Mesenchymal stem cell (in vitro differentiated cells and primary cell): ENCODE measurements at regions not wholly inside any gene's neighbourhood (a gene's known extent, or its start where the extent isn't known, plus 50 kb on each side); places are given as distances from the start of the nearest gene placed in this dataset.

ENCODE experiments used
- DNase-seq: peaks from one replicate; pipeline ENCODE4 v3.0.0-alpha.2; 2013
- H2AFZ ChIP-seq: one replicate; pipeline ENCODE4 v1.6.1; 2013; ENCODE audit warnings: low read depth, mild to moderate bottlenecking, control low read depth, inconsistent platforms, low read length, moderate library complexity
- H2AK5ac ChIP-seq: 2 replicates; pipeline ENCODE4 v1.6.1; 2013; ENCODE audit warnings: low read length, moderate library complexity, mild to moderate bottlenecking, inconsistent platforms; ENCODE audit not compliant: severe bottlenecking
- H2BK120ac ChIP-seq: one replicate; pipeline ENCODE4 v1.6.1; 2013; ENCODE audit warnings: low read depth, mild to moderate bottlenecking, inconsistent platforms, low read length, moderate library complexity
- H2BK12ac ChIP-seq, 2 experiments: one replicate each; pipeline ENCODE4 v1.6.1; 2013; ENCODE audit warnings: inconsistent platforms in 2 of 2, low read length in 2 of 2, mild to moderate bottlenecking in 2 of 2, moderate library complexity in 2 of 2, control low read depth in 1 of 2
- H2BK15ac ChIP-seq: one replicate; pipeline ENCODE4 v1.6.1; 2013; ENCODE audit warnings: mild to moderate bottlenecking, low read depth, inconsistent platforms; ENCODE audit not compliant: poor library complexity, severe bottlenecking
- H2BK5ac ChIP-seq: 2 replicates; pipeline ENCODE4 v1.6.1; 2013; ENCODE audit warnings: low read depth, mild to moderate bottlenecking, low read length, control low read depth, inconsistent platforms; ENCODE audit not compliant: poor library complexity, severe bottlenecking
- H3K14ac ChIP-seq, 2 experiments: one replicate each; pipeline ENCODE4 v1.6.1; 2013; ENCODE audit warnings: inconsistent platforms in 2 of 2, low read length in 2 of 2, control low read depth in 1 of 2, mild to moderate bottlenecking in 1 of 2, moderate library complexity in 1 of 2
- H3K18ac ChIP-seq, 2 experiments: one replicate each; pipeline ENCODE4 v1.6.1; 2013; ENCODE audit warnings: inconsistent platforms in 2 of 2, low read length in 2 of 2, control low read depth in 1 of 2, low read depth in 1 of 2, mild to moderate bottlenecking in 1 of 2
- H3K23ac ChIP-seq, 2 experiments: one replicate each; pipeline ENCODE4 v1.6.1; 2013; ENCODE audit warnings: inconsistent platforms in 2 of 2, low read length in 2 of 2, mild to moderate bottlenecking in 2 of 2, moderate library complexity in 2 of 2, control low read depth in 1 of 2
- H3K27ac ChIP-seq: 2 replicates; pipeline ENCODE4 v1.5.1; 2013; ENCODE audit warnings: mild to moderate bottlenecking, moderate library complexity, low read length, control low read depth, inconsistent platforms; ENCODE audit not compliant: poor library complexity, severe bottlenecking
- H3K27me3 ChIP-seq, 2 experiments: 2 replicates each; pipeline versions ENCODE4 v1.6.1 to v1.7.0; 2013; ENCODE audit warnings: low read length in 2 of 2, mild to moderate bottlenecking in 2 of 2, moderate library complexity in 2 of 2, control low read depth in 1 of 2, inconsistent platforms in 1 of 2; ENCODE audit not compliant: control insufficient read depth in 1 of 2, insufficient read depth in 1 of 2
- H3K36me3 ChIP-seq, 2 experiments: 2 replicates each; pipeline versions ENCODE4 v1.6.1 to v1.7.0; 2013; ENCODE audit warnings: low read length in 2 of 2, control low read depth in 1 of 2, inconsistent platforms in 1 of 2, low read depth in 1 of 2, mild to moderate bottlenecking in 1 of 2; ENCODE audit not compliant: insufficient read depth in 2 of 2, control insufficient read depth in 1 of 2
- H3K4ac ChIP-seq, 2 experiments: one replicate each; pipeline ENCODE4 v1.6.1; 2013; ENCODE audit warnings: inconsistent platforms in 2 of 2, low read length in 2 of 2, mild to moderate bottlenecking in 2 of 2, moderate library complexity in 2 of 2, control low read depth in 1 of 2, low read depth in 1 of 2
- H3K4me1 ChIP-seq: 2 replicates; pipeline ENCODE4 v1.6.1; 2013; ENCODE audit warnings: low read depth, low read length, control low read depth; ENCODE audit not compliant: control insufficient read depth, insufficient read depth
- H3K4me2 ChIP-seq: 2 replicates; pipeline ENCODE4 v1.6.1; 2013; ENCODE audit warnings: low read length, mild to moderate bottlenecking, inconsistent platforms; ENCODE audit not compliant: poor library complexity, severe bottlenecking
- H3K4me3 ChIP-seq, 2 experiments: 2 replicates each; pipeline versions ENCODE4 v1.5.1 to v1.7.0; 2013; ENCODE audit warnings: low read length in 2 of 2, mild to moderate bottlenecking in 2 of 2, control low read depth in 1 of 2, low read depth in 1 of 2; ENCODE audit not compliant: insufficient read depth in 1 of 2
- H3K79me1 ChIP-seq: replicated peaks from 2 replicates; pipeline ENCODE4 v1.6.1; 2013; ENCODE audit warnings: mild to moderate bottlenecking, control low read depth, low read length, inconsistent platforms; ENCODE audit not compliant: poor library complexity, severe bottlenecking
- H3K9ac ChIP-seq: 2 replicates; pipeline ENCODE4 v1.7.0; 2013; ENCODE audit warnings: mild to moderate bottlenecking, low read length, moderate library complexity
- H3K9me3 ChIP-seq: 2 replicates; pipeline ENCODE4 v1.7.0; 2013; ENCODE audit warnings: mild to moderate bottlenecking, low read length; ENCODE audit not compliant: control insufficient read depth
- H4K8ac ChIP-seq: one replicate; pipeline ENCODE4 v1.6.1; 2013; ENCODE audit warnings: inconsistent platforms, mild to moderate bottlenecking, low read length, moderate library complexity
- H4K91ac ChIP-seq: one replicate; pipeline ENCODE4 v1.6.1; 2013; ENCODE audit warnings: mild to moderate bottlenecking, low read length, inconsistent platforms
- WGBS: methylation state at CpG from one replicate; pipeline ENCODE4 v1.1.7; 2013; ENCODE audit warnings: mixed read lengths; 5-methylcytosine and 5-hydroxymethylcytosine counted together

DNA sequence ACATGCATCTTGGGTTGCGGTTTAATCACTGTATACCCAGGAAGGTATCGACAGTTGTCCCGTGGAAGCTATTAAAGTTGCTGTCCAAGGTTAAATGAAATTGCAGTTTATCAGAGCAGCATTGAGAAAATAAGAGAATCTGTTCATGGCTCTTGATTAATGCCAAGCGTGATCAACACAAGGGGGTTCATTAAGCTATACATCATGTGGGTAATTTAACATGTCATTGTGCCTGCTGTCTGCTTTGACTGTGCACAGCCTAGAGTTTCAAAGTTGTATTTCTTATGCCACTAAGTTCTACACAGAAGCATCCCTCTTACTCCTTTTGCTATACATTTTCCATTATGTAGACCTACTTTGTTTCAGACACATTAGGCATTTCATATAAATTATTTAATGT, 74.8 kb upstream of the SP8 start:
- H3K4me1 ChIP-seq, result no peaks in the 10 kb centered on the region
- no peaks in the 10 kb centered on the region for H3K9me3 ChIP-seq
- H2AFZ ChIP-seq, result no peak overlapping the region
- H3K36me3 ChIP-seq, result no peaks in the 10 kb centered on the region
- H3K14ac ChIP-seq, result no peak overlapping the region
- H2BK12ac ChIP-seq, result no peak overlapping the region
- H2BK120ac ChIP-seq, result no peak overlapping the region
- H3K4me2 ChIP-seq, result no peak overlapping the region
- no peak overlapping the region for H4K91ac ChIP-seq
- H3K27me3 ChIP-seq, result no peaks in the 10 kb centered on the region
- H2AK5ac ChIP-seq, result no peak overlapping the region
- no peak overlapping the region for H2BK5ac ChIP-seq
- no peak overlapping the region for H3K27ac ChIP-seq
- no peak overlapping the region for H4K8ac ChIP-seq
- H2BK15ac ChIP-seq, result no peak overlapping the region
- H3K9ac ChIP-seq, result no peak overlapping the region
- no peak overlapping the region for H3K4me3 ChIP-seq
- no peak overlapping the region for H3K23ac ChIP-seq
- H3K18ac ChIP-seq, result no peak overlapping the region
- no peak overlapping the region for H3K4ac ChIP-seq
- 90% methylated on average over 4 of the region's 4 CpGs for WGBS
- no peaks in the 10 kb centered on the region for H3K79me1 ChIP-seq
- no peak for DNase-seq

DNA sequence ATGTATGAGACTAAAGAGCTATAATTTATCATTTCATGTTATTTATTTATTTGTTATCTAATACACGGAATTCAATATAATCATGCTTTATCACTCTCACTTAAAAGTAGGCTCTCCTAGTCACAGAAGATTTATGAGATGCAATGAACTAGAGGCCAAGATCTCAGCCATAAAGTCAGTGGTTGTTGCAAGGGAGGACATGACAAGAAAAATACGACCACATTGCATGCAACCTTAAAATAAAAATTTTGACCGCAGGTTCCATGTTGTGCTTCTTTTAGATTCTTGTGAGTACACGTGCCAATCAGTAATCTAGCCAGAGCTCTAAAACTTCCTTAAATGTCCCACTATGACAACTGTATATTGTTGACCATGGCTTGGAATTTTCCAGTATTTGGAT, 75.9 kb upstream of the SP8 start:
- H3K14ac ChIP-seq, result no peak overlapping the region
- no peak overlapping the region for H2BK12ac ChIP-seq
- no peak overlapping the region for H3K27ac ChIP-seq
- H4K8ac ChIP-seq, result no peak overlapping the region
- no peaks in the 10 kb centered on the region for H3K4me1 ChIP-seq
- H2BK15ac ChIP-seq, result no peak overlapping the region
- no peak overlapping the region for H3K4me2 ChIP-seq
- no peaks in the 10 kb centered on the region for H3K27me3 ChIP-seq
- H2BK120ac ChIP-seq, result no peak overlapping the region
- no peak overlapping the region for H3K4me3 ChIP-seq
- 60% methylated on average over 1 of the region's 4 CpGs for WGBS
- no peaks in the 10 kb centered on the region for H3K9me3 ChIP-seq
- no peaks in the 10 kb centered on the region for H3K36me3 ChIP-seq
- no peak overlapping the region for H2AK5ac ChIP-seq
- peak; percentile 58 for DNase-seq
- no peak overlapping the region for H3K18ac ChIP-seq
- no peak overlapping the region for H3K4ac ChIP-seq
- H3K23ac ChIP-seq, result no peak overlapping the region
- H2BK5ac ChIP-seq, result no peak overlapping the region
- H3K9ac ChIP-seq, result no peak overlapping the region
- no peak overlapping the region for H2AFZ ChIP-seq
- no peak overlapping the region for H4K91ac ChIP-seq
- H3K79me1 ChIP-seq, result no peaks in the 10 kb centered on the region

DNA sequence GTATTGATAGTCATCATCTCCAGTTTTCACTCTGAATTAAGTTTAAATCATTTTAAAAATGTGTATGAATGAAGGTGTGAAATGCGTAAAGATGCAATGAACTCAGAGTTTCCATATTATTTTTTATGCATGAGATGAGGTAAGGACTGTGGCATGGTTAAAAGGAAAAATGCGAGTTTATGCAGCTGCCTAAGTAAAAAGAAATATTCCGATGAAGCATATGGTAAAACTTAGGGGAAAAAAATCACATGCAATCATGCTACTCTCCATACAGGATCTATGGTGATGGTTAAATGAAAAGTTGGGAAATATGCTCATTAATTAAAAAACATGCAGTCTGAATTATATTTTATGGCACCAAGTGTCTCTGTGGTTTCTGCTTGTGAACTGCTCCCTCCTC, 77.5 kb upstream of the SP8 start:
- no peaks in the 10 kb centered on the region for H3K4me1 ChIP-seq
- no peak overlapping the region for H3K23ac ChIP-seq
- H2BK15ac ChIP-seq, result no peak overlapping the region
- no peak overlapping the region for H4K8ac ChIP-seq
- no peaks in the 10 kb centered on the region for H3K79me1 ChIP-seq
- H3K18ac ChIP-seq, result no peak overlapping the region
- no peaks in the 10 kb centered on the region for H3K27me3 ChIP-seq
- H3K27ac ChIP-seq, result no peak overlapping the region
- DNase-seq, result no peak
- H3K4me3 ChIP-seq, result no peak overlapping the region
- WGBS, result 98% methylated on average over 2 of the region's 3 CpGs
- H3K4ac ChIP-seq, result no peak overlapping the region
- H2BK5ac ChIP-seq, result no peak overlapping the region
- H3K14ac ChIP-seq, result no peak overlapping the region
- no peak overlapping the region for H2AFZ ChIP-seq
- H2BK120ac ChIP-seq, result no peak overlapping the region
- H3K4me2 ChIP-seq, result no peak overlapping the region
- no peaks in the 10 kb centered on the region for H3K9me3 ChIP-seq
- no peak overlapping the region for H2BK12ac ChIP-seq
- no peak overlapping the region for H4K91ac ChIP-seq
- H2AK5ac ChIP-seq, result no peak overlapping the region
- no peaks in the 10 kb centered on the region for H3K36me3 ChIP-seq
- H3K9ac ChIP-seq, result no peak overlapping the region

DNA sequence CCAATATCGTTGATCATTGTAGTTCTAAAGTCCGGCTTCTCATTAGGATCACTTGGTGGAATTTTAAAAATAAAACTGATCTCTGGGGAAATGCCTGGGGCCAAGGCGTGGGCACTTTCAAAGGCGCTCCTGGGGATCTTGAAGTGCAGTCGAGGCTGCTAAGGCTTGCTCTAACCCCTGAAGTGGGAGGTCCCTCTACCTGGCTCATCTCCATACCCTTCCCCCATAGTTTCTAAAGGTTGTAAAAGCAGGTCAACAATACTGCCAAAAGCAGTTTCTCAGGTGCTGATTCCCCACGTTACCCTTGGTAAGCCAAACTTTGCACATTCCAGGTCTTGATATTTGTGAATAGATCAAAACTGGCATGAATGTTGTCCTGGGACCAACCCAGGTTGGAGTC, 79.0 kb upstream of the SP8 start:
- H3K4me2 ChIP-seq, result no peak overlapping the region
- no peak overlapping the region for H3K14ac ChIP-seq

More for the DNA sequence above, 79.0 kb upstream of the SP8 start:
- Histone ChIP-seq H3K79me1 (no peaks in the 10 kb centered on the region), H3K4me3 (no peak overlapping the region), H2AFZ (no peak overlapping the region), H3K9ac (no peak overlapping the region), H3K27ac (no peak overlapping the region), H2BK15ac (no peak overlapping the region), H3K23ac (no peak overlapping the region), H3K4ac (no peak overlapping the region), H3K36me3 (no peaks in the 10 kb centered on the region), H3K4me1 (no peaks in the 10 kb centered on the region), H3K27me3 (no peaks in the 10 kb centered on the region), H3K18ac (no peak overlapping the region), H2BK120ac (no peak overlapping the region), H2BK12ac (no peak overlapping the region), H3K9me3 (no peaks in the 10 kb centered on the region), H2AK5ac (no peak overlapping the region), H2BK5ac (no peak overlapping the region), H4K91ac (no peak overlapping the region), H4K8ac (no peak overlapping the region)
- 84% methylated on average over 6 of the region's 6 CpGs for WGBS
- DNase-seq, result no peak
